ENCODE measurements at regions not wholly inside any gene's neighbourhood (a gene's known extent, or its start where the extent isn't known, plus 50 kb on each side); places are given as distances from the start of the nearest gene placed in this dataset.

DNA sequence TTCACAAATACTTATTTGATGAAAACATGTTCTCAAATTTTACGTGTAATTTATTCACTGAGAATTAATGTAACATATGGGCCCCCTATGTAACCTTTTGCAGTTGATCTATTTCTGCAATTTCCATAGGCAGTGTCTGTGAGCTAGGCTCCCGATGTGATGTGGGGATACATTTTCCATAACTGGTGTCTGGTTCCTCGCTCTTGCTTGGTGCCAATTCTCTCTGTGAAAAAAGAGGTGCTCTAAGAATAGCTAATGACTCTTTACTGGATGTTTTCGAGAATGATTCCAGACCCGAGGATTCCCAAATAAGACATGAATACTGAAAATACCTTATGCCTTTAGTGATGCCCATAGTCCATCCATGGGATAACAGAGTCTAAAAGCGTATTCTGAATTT lies 286.7 kb upstream of the FZD8 start:
- intact Hi-C loops (cut with micrococcal nuclease) = no loop called here
- POLR2A ChIA-PET = no interaction called here
- no peak for TF ChIP-seq CEBPB (IDR thresholded peaks at IDR 0.05; ENCODE audit: low read depth)
- no peak for TF ChIP-seq CBX3 (IDR thresholded peaks at IDR 0.05; ENCODE audit: low read depth)
- TF ChIP-seq ELF1 (IDR thresholded peaks at IDR 0.05; ENCODE audit: borderline replicate concordance, low read depth) = no peak
- TF ChIP-seq ZNF274 (IDR thresholded peaks at IDR 0.05; ENCODE audit: low read depth, low read length) = no peak
- no peak for TF ChIP-seq EZH2phosphoT487 (IDR thresholded peaks at IDR 0.05; ENCODE audit: borderline replicate concordance)
- no peak for ATAC-seq
- Histone ChIP-seq H3K36me3 (ENCODE audit: control insufficient read depth in 1 of 2, insufficient read depth in 2 of 2, low read length in 2 of 2) (no peaks in the 10 kb centered on the region), H4K20me1 (ENCODE audit: insufficient read depth) (no peaks in the 10 kb centered on the region), H3K4me2 (ENCODE audit: low read length) (no peak overlapping the region), H3K9ac (ENCODE audit: low read length) (no peak overlapping the region), H3K4me1 (ENCODE audit: control insufficient read depth in 1 of 2, insufficient read depth in 2 of 2, low read length in 2 of 2) (no peaks in the 10 kb centered on the region), H3K79me2 (ENCODE audit: insufficient read depth, low read length) (no peaks in the 10 kb centered on the region), H2AFZ (ENCODE audit: low read depth, low read length, poor library complexity, severe bottlenecking) (no peak overlapping the region), H3K27me3 (ENCODE audit: insufficient read depth, low read length) (no peaks in the 10 kb centered on the region), H3K9me2 (ENCODE audit: insufficient read depth) (no peaks in the 10 kb centered on the region), H3K9me3 (ENCODE audit: control insufficient read depth in 1 of 2, insufficient read depth in 1 of 2, low read depth in 1 of 2, low read length in 2 of 2) (no peaks in the 10 kb centered on the region; a peak in 1 of 4 replicates), H3K4me3 (replicated peaks in 1 of 2; ENCODE audit: low read depth in 1 of 2, low read length in 2 of 2) (no peak overlapping the region), H3K27ac (ENCODE audit: low read depth, low read length) (no peak overlapping the region)
- no peak for DNase-seq (ENCODE audit: low read depth, low spot score)
- RAD21 ChIA-PET (ENCODE audit: low non-redundant PET in 1 of 2, low total read pairs in 2 of 2, uncharacterized antibody in 2 of 2, unreplicated experiment in 2 of 2) = no interaction called here
- no TSS peak for BruUV-seq (replicated peaks)
- CTCF ChIA-PET = no interaction called here

DNA sequence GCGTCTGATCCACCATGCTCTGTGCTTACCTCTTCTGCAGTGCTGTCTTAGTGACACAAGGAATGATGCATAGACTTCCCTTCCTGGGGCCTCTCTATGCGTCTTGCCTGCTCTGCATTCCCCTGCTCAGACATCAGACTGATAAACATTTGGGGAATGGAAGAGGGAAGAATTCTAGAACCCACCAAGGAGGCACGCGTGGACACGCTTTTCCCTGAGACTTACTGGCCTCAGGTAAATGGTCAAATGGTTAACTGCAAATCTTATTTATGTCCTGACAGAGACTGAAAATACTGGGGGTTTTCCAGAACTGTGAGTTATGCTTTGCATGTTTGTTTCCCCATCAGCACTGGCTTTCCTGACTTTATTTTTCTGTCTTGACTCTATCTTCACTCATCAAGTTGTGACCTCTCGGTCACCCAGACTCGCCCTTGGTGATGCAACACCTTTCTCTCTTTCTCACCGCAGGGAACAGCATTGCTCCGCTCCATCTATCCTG lies 285.9 kb upstream of the FZD8 start:
- POLR2A ChIA-PET = no interaction called here
- intact Hi-C loops (cut with micrococcal nuclease) = no loop called here
- Histone ChIP-seq H3K27me3 (ENCODE audit: insufficient read depth, low read length) (no peaks in the 10 kb centered on the region), H3K4me2 (ENCODE audit: low read length) (no peak overlapping the region), H3K27ac (ENCODE audit: low read depth, low read length) (no peak overlapping the region), H2AFZ (ENCODE audit: low read depth, low read length, poor library complexity, severe bottlenecking) (no peak overlapping the region), H3K9ac (ENCODE audit: low read length) (no peak overlapping the region), H3K9me2 (ENCODE audit: insufficient read depth) (no peaks in the 10 kb centered on the region), H3K36me3 (ENCODE audit: control insufficient read depth in 1 of 2, insufficient read depth in 2 of 2, low read length in 2 of 2) (no peaks in the 10 kb centered on the region), H3K9me3 (ENCODE audit: control insufficient read depth in 1 of 2, insufficient read depth in 1 of 2, low read depth in 1 of 2, low read length in 2 of 2) (no peaks in the 10 kb centered on the region; a peak in 1 of 4 replicates), H3K79me2 (ENCODE audit: insufficient read depth, low read length) (no peaks in the 10 kb centered on the region), H4K20me1 (ENCODE audit: insufficient read depth) (no peaks in the 10 kb centered on the region), H3K4me1 (ENCODE audit: control insufficient read depth in 1 of 2, insufficient read depth in 2 of 2, low read length in 2 of 2) (no peaks in the 10 kb centered on the region), H3K4me3 (replicated peaks in 1 of 2; ENCODE audit: low read depth in 1 of 2, low read length in 2 of 2) (no peak overlapping the region)
- DNase-seq (ENCODE audit: low read depth, low spot score) (no peak), ATAC-seq (no peak)
- BruUV-seq (replicated peaks) = no TSS peak
- CTCF ChIA-PET = no interaction called here
- RAD21 ChIA-PET (ENCODE audit: low non-redundant PET in 1 of 2, low total read pairs in 2 of 2, uncharacterized antibody in 2 of 2, unreplicated experiment in 2 of 2) = no interaction called here
- TF ChIP-seq, protein P1, sequence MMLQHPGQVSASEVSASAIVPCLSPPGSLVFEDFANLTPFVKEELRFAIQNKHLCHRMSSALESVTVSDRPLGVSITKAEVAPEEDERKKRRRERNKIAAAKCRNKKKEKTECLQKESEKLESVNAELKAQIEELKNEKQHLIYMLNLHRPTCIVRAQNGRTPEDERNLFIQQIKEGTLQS (IDR thresholded peaks at IDR 0.05) = no peak
- no peak for TF ChIP-seq EGR1 (IDR thresholded peaks at IDR 0.05; ENCODE audit: low read depth)
- no peak for TF ChIP-seq SRF (IDR thresholded peaks at IDR 0.05; ENCODE audit: low read depth)
- no peak for TF ChIP-seq EZH2phosphoT487 (IDR thresholded peaks at IDR 0.05; ENCODE audit: borderline replicate concordance)
- TF ChIP-seq, protein P2, sequence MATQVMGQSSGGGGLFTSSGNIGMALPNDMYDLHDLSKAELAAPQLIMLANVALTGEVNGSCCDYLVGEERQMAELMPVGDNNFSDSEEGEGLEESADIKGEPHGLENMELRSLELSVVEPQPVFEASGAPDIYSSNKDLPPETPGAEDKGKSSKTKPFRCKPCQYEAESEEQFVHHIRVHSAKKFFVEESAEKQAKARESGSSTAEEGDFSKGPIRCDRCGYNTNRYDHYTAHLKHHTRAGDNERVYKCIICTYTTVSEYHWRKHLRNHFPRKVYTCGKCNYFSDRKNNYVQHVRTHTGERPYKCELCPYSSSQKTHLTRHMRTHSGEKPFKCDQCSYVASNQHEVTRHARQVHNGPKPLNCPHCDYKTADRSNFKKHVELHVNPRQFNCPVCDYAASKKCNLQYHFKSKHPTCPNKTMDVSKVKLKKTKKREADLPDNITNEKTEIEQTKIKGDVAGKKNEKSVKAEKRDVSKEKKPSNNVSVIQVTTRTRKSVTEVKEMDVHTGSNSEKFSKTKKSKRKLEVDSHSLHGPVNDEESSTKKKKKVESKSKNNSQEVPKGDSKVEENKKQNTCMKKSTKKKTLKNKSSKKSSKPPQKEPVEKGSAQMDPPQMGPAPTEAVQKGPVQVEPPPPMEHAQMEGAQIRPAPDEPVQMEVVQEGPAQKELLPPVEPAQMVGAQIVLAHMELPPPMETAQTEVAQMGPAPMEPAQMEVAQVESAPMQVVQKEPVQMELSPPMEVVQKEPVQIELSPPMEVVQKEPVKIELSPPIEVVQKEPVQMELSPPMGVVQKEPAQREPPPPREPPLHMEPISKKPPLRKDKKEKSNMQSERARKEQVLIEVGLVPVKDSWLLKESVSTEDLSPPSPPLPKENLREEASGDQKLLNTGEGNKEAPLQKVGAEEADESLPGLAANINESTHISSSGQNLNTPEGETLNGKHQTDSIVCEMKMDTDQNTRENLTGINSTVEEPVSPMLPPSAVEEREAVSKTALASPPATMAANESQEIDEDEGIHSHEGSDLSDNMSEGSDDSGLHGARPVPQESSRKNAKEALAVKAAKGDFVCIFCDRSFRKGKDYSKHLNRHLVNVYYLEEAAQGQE (IDR thresholded peaks at IDR 0.05; ENCODE audit: low read depth) = no peak
- TF ChIP-seq, protein P3, sequence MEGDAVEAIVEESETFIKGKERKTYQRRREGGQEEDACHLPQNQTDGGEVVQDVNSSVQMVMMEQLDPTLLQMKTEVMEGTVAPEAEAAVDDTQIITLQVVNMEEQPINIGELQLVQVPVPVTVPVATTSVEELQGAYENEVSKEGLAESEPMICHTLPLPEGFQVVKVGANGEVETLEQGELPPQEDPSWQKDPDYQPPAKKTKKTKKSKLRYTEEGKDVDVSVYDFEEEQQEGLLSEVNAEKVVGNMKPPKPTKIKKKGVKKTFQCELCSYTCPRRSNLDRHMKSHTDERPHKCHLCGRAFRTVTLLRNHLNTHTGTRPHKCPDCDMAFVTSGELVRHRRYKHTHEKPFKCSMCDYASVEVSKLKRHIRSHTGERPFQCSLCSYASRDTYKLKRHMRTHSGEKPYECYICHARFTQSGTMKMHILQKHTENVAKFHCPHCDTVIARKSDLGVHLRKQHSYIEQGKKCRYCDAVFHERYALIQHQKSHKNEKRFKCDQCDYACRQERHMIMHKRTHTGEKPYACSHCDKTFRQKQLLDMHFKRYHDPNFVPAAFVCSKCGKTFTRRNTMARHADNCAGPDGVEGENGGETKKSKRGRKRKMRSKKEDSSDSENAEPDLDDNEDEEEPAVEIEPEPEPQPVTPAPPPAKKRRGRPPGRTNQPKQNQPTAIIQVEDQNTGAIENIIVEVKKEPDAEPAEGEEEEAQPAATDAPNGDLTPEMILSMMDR (IDR thresholded peaks at IDR 0.05 in 2 of 3, conservative IDR thresholded peaks at IDR 0.05 in 1 of 3; ENCODE audit: borderline replicate concordance in 1 of 3, insufficient read depth in 1 of 3, low read depth in 2 of 3, low read length in 2 of 3) = no peak
- no peak for TF ChIP-seq JUND (IDR thresholded peaks at IDR 0.05)
- no peak for TF ChIP-seq SIN3A (IDR thresholded peaks at IDR 0.05; ENCODE audit: low read depth)
